CD1c-positive myeloid dendritic cell (primary cell): ENCODE measurements at regions not wholly inside any gene's neighbourhood (a gene's known extent, or its start where the extent isn't known, plus 50 kb on each side); places are given as distances from the start of the nearest gene placed in this dataset.
A peak's percentile ranks its signal among the peaks of the same experiment; 100 is the strongest.

Experiments
- DNase-seq: peaks from one replicate; pipeline ENCODE4 v3.0.0-alpha.2; 2016; ENCODE audit errors: extremely low spot score

GRCh38 chr5:171579976-171580411 is 160.5 kb downstream of the FGF18 start:
- DNase-seq = no peak

GRCh38 chr5:171580502-171581265 is 161.2 kb downstream of the FGF18 start:
- no peak for DNase-seq

GRCh38 chr5:171581781-171582180 is 162.3 kb downstream of the FGF18 start:
- DNase-seq = no peak

- no peak for DNase-seq
Measured at GRCh38 chr5:171582849-171583248, 163.4 kb downstream of the FGF18 start.

GRCh38 chr5:171585981-171586380 is 166.5 kb downstream of the FGF18 start:
- DNase-seq = no peak

- DNase-seq = no peak
Measured at GRCh38 chr5:171586436-171586835, 167.0 kb downstream of the FGF18 start.

- no peak for DNase-seq
Measured at GRCh38 chr5:171588046-171588445, 168.6 kb downstream of the FGF18 start.

GRCh38 chr5:171588790-171589189 is 169.3 kb downstream of the FGF18 start:
- DNase-seq = no peak

GRCh38 chr5:171589461-171589860 is 170.0 kb downstream of the FGF18 start:
- no peak for DNase-seq

- no peak for DNase-seq
Measured at GRCh38 chr5:171592076-171592475, 172.6 kb downstream of the FGF18 start.

GRCh38 chr5:171592736-171593135 is 173.3 kb downstream of the FGF18 start:
- DNase-seq = no peak

- DNase-seq = no peak
Measured at GRCh38 chr5:171593401-171593800, 174.0 kb downstream of the FGF18 start.

- peak; percentile 4 for DNase-seq
Measured at GRCh38 chr5:171593976-171594375, 174.5 kb downstream of the FGF18 start.

GRCh38 chr5:171595401-171595800 is 176.0 kb downstream of the FGF18 start:
- DNase-seq = no peak

- DNase-seq = no peak
Measured at GRCh38 chr5:171595801-171596231, 176.4 kb downstream of the FGF18 start.

- no peak for DNase-seq
Measured at GRCh38 chr5:171596391-171596878, 177.0 kb downstream of the FGF18 start.

GRCh38 chr5:171597946-171598640 is 178.6 kb downstream of the FGF18 start:
- no peak for DNase-seq

GRCh38 chr5:171598641-171599152 is 179.2 kb downstream of the FGF18 start:
- DNase-seq = no peak

- DNase-seq = no peak
Measured at GRCh38 chr5:171599411-171599810, 180.0 kb downstream of the FGF18 start.

- no peak for DNase-seq
Measured at GRCh38 chr5:171599957-171600612, 180.6 kb downstream of the FGF18 start.

- peak; percentile 24 for DNase-seq
Measured at GRCh38 chr5:171600741-171601265, 181.4 kb downstream of the FGF18 start.

- DNase-seq = peak; percentile 54
Measured at GRCh38 chr5:171601266-171601881, 181.9 kb downstream of the FGF18 start.
